ENCODE measurements at regions not wholly inside any gene's neighbourhood (a gene's known extent, or its start where the extent isn't known, plus 50 kb on each side); places are given as distances from the start of the nearest gene placed in this dataset.

GRCh38 chr4:149248191-149248764, 567.4 kb downstream of the IQCM start:
- no peak for DNase-seq (ENCODE audit: extremely low read depth, low read depth)
- H3K4me3 ChIP-seq (replicated peaks; ENCODE audit: low read depth, low read length) = no peak overlapping the region
- TF ChIP-seq CTCF (IDR thresholded peaks at IDR 0.05; ENCODE audit: low read depth, low read length, missing control alignments) = no peak

GRCh38 chr4:149247164-149247563, 568.5 kb downstream of the IQCM start:
- no peak overlapping the region for H3K4me3 ChIP-seq (replicated peaks; ENCODE audit: low read depth, low read length)
- no peak for TF ChIP-seq CTCF (IDR thresholded peaks at IDR 0.05; ENCODE audit: low read depth, low read length, missing control alignments)
- DNase-seq (ENCODE audit: extremely low read depth, low read depth) = no peak

- TF ChIP-seq CTCF (IDR thresholded peaks at IDR 0.05; ENCODE audit: low read depth, low read length, missing control alignments) = no peak
- no peak for DNase-seq (ENCODE audit: extremely low read depth, low read depth)
- H3K4me3 ChIP-seq (replicated peaks; ENCODE audit: low read depth, low read length) = no peak overlapping the region
These were observed 570.3 kb downstream of the IQCM start for GRCh38 chr4:149245333-149245732.

- TF ChIP-seq CTCF (IDR thresholded peaks at IDR 0.05; ENCODE audit: low read depth, low read length, missing control alignments) = no peak
- H3K4me3 ChIP-seq (replicated peaks; ENCODE audit: low read depth, low read length) = no peak overlapping the region
- DNase-seq (ENCODE audit: extremely low read depth, low read depth) = no peak
These were observed 577.5 kb downstream of the IQCM start for GRCh38 chr4:149238097-149238496.

- no peak for DNase-seq (ENCODE audit: extremely low read depth, low read depth)
- H3K4me3 ChIP-seq (replicated peaks; ENCODE audit: low read depth, low read length) = no peak overlapping the region
- TF ChIP-seq CTCF (IDR thresholded peaks at IDR 0.05; ENCODE audit: low read depth, low read length, missing control alignments) = no peak
These were observed 580.8 kb downstream of the IQCM start for GRCh38 chr4:149234798-149235197.

- DNase-seq (ENCODE audit: extremely low read depth, low read depth) = no peak
- TF ChIP-seq CTCF (IDR thresholded peaks at IDR 0.05; ENCODE audit: low read depth, low read length, missing control alignments) = no peak
- H3K4me3 ChIP-seq (replicated peaks; ENCODE audit: low read depth, low read length) = no peak overlapping the region
These were observed 592.0 kb downstream of the IQCM start for GRCh38 chr4:149223659-149224058.

- DNase-seq (ENCODE audit: extremely low read depth, low read depth) = no peak
- H3K4me3 ChIP-seq (replicated peaks; ENCODE audit: low read depth, low read length) = no peak overlapping the region
- TF ChIP-seq CTCF (IDR thresholded peaks at IDR 0.05; ENCODE audit: low read depth, low read length, missing control alignments) = no peak
These were observed 597.0 kb downstream of the IQCM start for GRCh38 chr4:149218672-149219071.

Data from HFF-Myc (cell line).